ENCODE measurements at regions not wholly inside any gene's neighbourhood (a gene's known extent, or its start where the extent isn't known, plus 50 kb on each side); places are given as distances from the start of the nearest gene placed in this dataset.

- 71% methylated on average over 2 of the region's 2 CpGs for WGBS
- Histone ChIP-seq H3K9me3 (no peaks in the 10 kb centered on the region), H3K4me1 (replicated peaks) (no peaks in the 10 kb centered on the region), H3K27me3 (replicated peaks; ENCODE audit: insufficient read depth) (no peaks in the 10 kb centered on the region), H3K27ac (no peak overlapping the region), H3K36me3 (no peaks in the 10 kb centered on the region), H3K4me3 (no peak overlapping the region)
- intact Hi-C loops (cut with DNase I): no loop called here
- TF ChIP-seq, protein P1, sequence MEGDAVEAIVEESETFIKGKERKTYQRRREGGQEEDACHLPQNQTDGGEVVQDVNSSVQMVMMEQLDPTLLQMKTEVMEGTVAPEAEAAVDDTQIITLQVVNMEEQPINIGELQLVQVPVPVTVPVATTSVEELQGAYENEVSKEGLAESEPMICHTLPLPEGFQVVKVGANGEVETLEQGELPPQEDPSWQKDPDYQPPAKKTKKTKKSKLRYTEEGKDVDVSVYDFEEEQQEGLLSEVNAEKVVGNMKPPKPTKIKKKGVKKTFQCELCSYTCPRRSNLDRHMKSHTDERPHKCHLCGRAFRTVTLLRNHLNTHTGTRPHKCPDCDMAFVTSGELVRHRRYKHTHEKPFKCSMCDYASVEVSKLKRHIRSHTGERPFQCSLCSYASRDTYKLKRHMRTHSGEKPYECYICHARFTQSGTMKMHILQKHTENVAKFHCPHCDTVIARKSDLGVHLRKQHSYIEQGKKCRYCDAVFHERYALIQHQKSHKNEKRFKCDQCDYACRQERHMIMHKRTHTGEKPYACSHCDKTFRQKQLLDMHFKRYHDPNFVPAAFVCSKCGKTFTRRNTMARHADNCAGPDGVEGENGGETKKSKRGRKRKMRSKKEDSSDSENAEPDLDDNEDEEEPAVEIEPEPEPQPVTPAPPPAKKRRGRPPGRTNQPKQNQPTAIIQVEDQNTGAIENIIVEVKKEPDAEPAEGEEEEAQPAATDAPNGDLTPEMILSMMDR (IDR thresholded peaks at IDR 0.05): no peak
- TF ChIP-seq POLR2A (IDR thresholded peaks at IDR 0.05) (no peak), POLR2AphosphoS5 (IDR thresholded peaks at IDR 0.05) (no peak)
- no peak for DNase-seq (ENCODE audit: low spot score)
Observed at GRCh38 chr2:157935378-157935906, 59.3 kb upstream of the ACVR1 start.

- 77% methylated on average over 3 of the region's 3 CpGs for WGBS
- intact Hi-C loops (cut with DNase I): no loop called here
- Histone ChIP-seq H3K27ac (no peak overlapping the region), H3K27me3 (replicated peaks; ENCODE audit: insufficient read depth) (no peaks in the 10 kb centered on the region), H3K4me1 (replicated peaks) (no peaks in the 10 kb centered on the region), H3K4me3 (no peak overlapping the region), H3K9me3 (no peaks in the 10 kb centered on the region), H3K36me3 (no peaks in the 10 kb centered on the region)
- TF ChIP-seq, protein P1 (IDR thresholded peaks at IDR 0.05): no peak
- TF ChIP-seq POLR2A (IDR thresholded peaks at IDR 0.05): no peak
- TF ChIP-seq POLR2AphosphoS5 (IDR thresholded peaks at IDR 0.05): no peak
- no peak for DNase-seq (ENCODE audit: low spot score)
Observed at GRCh38 chr2:157934684-157935377, 58.7 kb upstream of the ACVR1 start.

- Histone ChIP-seq H3K9me3 (no peaks in the 10 kb centered on the region), H3K4me1 (replicated peaks) (no peaks in the 10 kb centered on the region), H3K36me3 (no peaks in the 10 kb centered on the region), H3K4me3 (no peak overlapping the region), H3K27me3 (replicated peaks; ENCODE audit: insufficient read depth) (no peaks in the 10 kb centered on the region), H3K27ac (no peak overlapping the region)
- intact Hi-C loops (cut with DNase I): no loop called here
- WGBS: 74% methylated on average over 6 of the region's 6 CpGs
- TF ChIP-seq POLR2AphosphoS5 (IDR thresholded peaks at IDR 0.05) (no peak), POLR2A (IDR thresholded peaks at IDR 0.05) (no peak)
- TF ChIP-seq, protein P1 (IDR thresholded peaks at IDR 0.05): no peak
- DNase-seq (ENCODE audit: low spot score): no peak
Observed at GRCh38 chr2:157933160-157933920, 57.2 kb upstream of the ACVR1 start.

DNA sequence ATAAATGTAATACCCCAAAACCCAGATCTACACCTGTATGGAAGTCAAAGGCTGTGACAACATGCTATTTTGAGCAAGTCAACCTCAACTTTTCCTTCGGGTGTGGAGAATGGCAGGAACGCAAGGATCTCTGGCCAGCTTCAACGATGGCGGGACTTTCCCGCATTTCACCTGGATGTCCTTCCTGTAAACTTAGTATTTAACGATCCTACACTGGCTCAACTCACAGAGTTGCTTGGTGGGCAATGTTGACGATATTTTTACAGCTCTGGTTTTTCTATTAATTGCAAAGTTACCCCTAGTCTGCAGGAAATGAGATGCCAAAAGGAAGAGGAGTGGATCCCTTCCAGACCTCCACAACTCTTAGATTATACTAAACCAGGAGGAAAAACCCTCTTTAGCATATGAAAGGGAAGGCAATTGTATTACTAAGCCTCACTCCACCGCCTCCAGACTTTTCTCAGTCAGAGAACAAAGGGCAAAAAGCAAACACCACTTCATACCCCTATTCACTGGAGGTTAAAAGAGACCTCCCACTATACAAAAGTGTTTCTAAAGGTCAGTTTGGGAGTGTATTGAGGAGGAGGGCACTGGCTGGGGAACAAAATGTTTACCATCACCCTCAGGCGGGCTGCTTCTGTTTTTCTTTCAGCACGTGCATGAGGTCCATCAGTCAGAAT lies 56.5 kb upstream of the ACVR1 start:
- Histone ChIP-seq H3K4me1 (replicated peaks) (no peaks in the 10 kb centered on the region), H3K9me3 (no peaks in the 10 kb centered on the region), H3K4me3 (no peak overlapping the region), H3K27me3 (replicated peaks; ENCODE audit: insufficient read depth) (no peaks in the 10 kb centered on the region), H3K36me3 (no peaks in the 10 kb centered on the region), H3K27ac (no peak overlapping the region)
- intact Hi-C loops (cut with DNase I): no loop called here
- 31% methylated on average over 10 of the region's 10 CpGs for WGBS
- TF ChIP-seq POLR2AphosphoS5 (IDR thresholded peaks at IDR 0.05): no peak
- no peak for TF ChIP-seq POLR2A (IDR thresholded peaks at IDR 0.05)
- TF ChIP-seq, protein P1 (IDR thresholded peaks at IDR 0.05): no peak
- no peak for DNase-seq (ENCODE audit: low spot score)

Data from prostate gland (tissue), 2 donors.